ENCODE measurements at regions not wholly inside any gene's neighbourhood (a gene's known extent, or its start where the extent isn't known, plus 50 kb on each side); places are given as distances from the start of the nearest gene placed in this dataset.

- DNase-seq (no peak), ATAC-seq (no peak)
- no peak for TF ChIP-seq CTCF (IDR thresholded peaks at IDR 0.05)
- no peaks in the 10 kb centered on the region for H3K4me1 ChIP-seq (ENCODE audit: low read depth)
- no peaks in the 10 kb centered on the region for H3K36me3 ChIP-seq (ENCODE audit: low read depth)
- no peaks in the 10 kb centered on the region for H3K9me3 ChIP-seq
- H3K4me3 ChIP-seq = no peak overlapping the region
- intact Hi-C loops (cut with DNase I, micrococcal nuclease) = no loop called here
Measured at GRCh38 chr4:162322054-162322453, 158.3 kb upstream of the FSTL5 start.

- ATAC-seq (no peak), DNase-seq (no peak)
- Histone ChIP-seq H3K36me3 (ENCODE audit: low read depth) (no peaks in the 10 kb centered on the region), H3K4me1 (ENCODE audit: low read depth) (no peaks in the 10 kb centered on the region), H3K4me3 (no peak overlapping the region), H3K9me3 (no peaks in the 10 kb centered on the region)
- intact Hi-C loops (cut with DNase I, micrococcal nuclease) = no loop called here
- TF ChIP-seq CTCF (IDR thresholded peaks at IDR 0.05) = no peak
Measured at GRCh38 chr4:162285753-162286152, 122.0 kb upstream of the FSTL5 start.

GRCh38 chr4:162282684-162283083, 118.9 kb upstream of the FSTL5 start:
- intact Hi-C loops (cut with DNase I, micrococcal nuclease) = no loop called here
- no peak overlapping the region for H3K4me3 ChIP-seq
- DNase-seq = no peak
- no peaks in the 10 kb centered on the region for H3K36me3 ChIP-seq (ENCODE audit: low read depth)
- TF ChIP-seq CTCF (IDR thresholded peaks at IDR 0.05) = no peak
- H3K9me3 ChIP-seq = no peaks in the 10 kb centered on the region
- ATAC-seq = no peak
- H3K4me1 ChIP-seq (ENCODE audit: low read depth) = no peaks in the 10 kb centered on the region

GRCh38 chr4:162274354-162274753, 110.6 kb upstream of the FSTL5 start:
- intact Hi-C loops (cut with DNase I, micrococcal nuclease) = no loop called here
- H3K36me3 ChIP-seq (ENCODE audit: low read depth) = no peaks in the 10 kb centered on the region
- TF ChIP-seq CTCF (IDR thresholded peaks at IDR 0.05) = no peak
- no peaks in the 10 kb centered on the region for H3K9me3 ChIP-seq
- no peaks in the 10 kb centered on the region for H3K4me1 ChIP-seq (ENCODE audit: low read depth)
- DNase-seq = peak in 1 of 3 donors; percentile 55
- H3K4me3 ChIP-seq = no peak overlapping the region
- ATAC-seq = peak; percentile 38

GRCh38 chr4:162272215-162272614, 108.4 kb upstream of the FSTL5 start:
- H3K4me3 ChIP-seq = no peak overlapping the region
- intact Hi-C loops (cut with DNase I, micrococcal nuclease) = no loop called here

More at GRCh38 chr4:162272215-162272614, 108.4 kb upstream of the FSTL5 start:
- DNase-seq = no peak
- no peaks in the 10 kb centered on the region for H3K36me3 ChIP-seq (ENCODE audit: low read depth)
- no peaks in the 10 kb centered on the region for H3K9me3 ChIP-seq
- TF ChIP-seq CTCF (IDR thresholded peaks at IDR 0.05) = no peak
- no peaks in the 10 kb centered on the region for H3K4me1 ChIP-seq (ENCODE audit: low read depth)
- no peak for ATAC-seq
